Activated B cell treated with CpG ODN at 0.5 μM for 24 hours (primary cell): ENCODE measurements at regions not wholly inside any gene's neighbourhood (a gene's known extent, or its start where the extent isn't known, plus 50 kb on each side); places are given as distances from the start of the nearest gene placed in this dataset.

ENCODE experiments used
- ATAC-seq: fragments of 200-7000 bp; cut with Tn5 transposase; one replicate; pipeline ENCODE4 v1.10.0; 2021; ENCODE audit warnings: low read depth, mild to moderate bottlenecking, moderate library complexity
- CTCF ChIA-PET: fragments of 350-600 bp; sonication (Branson Sonifier 250); formaldehyde crosslinking; loops from one replicate; lab custom pipeline; 2021; ENCODE audit warnings: antibody characterized with exemption; lab: Charles Lee
- POLR2A ChIA-PET: fragments of 350-600 bp; sonication (Branson Sonifier 250); formaldehyde crosslinking; loops from one replicate; lab custom pipeline; 2021; ENCODE audit warnings: antibody characterized with exemption; lab: Charles Lee
- DNase-seq: peaks from one replicate; pipeline ENCODE4 v3.0.0; 2022
- H3K27ac Mint-ChIP-seq: one replicate; pipeline ENCODE4 v1.8.0; 2020; ENCODE audit warnings: mixed read lengths
- H3K27me3 Mint-ChIP-seq: one replicate; pipeline ENCODE4 v1.8.0; 2021; ENCODE audit warnings: mixed read lengths
- H3K36me3 Mint-ChIP-seq: one replicate; pipeline ENCODE4 v1.8.0; 2021; ENCODE audit warnings: low read depth, mixed read lengths
- H3K4me1 Mint-ChIP-seq: one replicate; pipeline ENCODE4 v1.8.0; 2021; ENCODE audit warnings: mixed read lengths
- H3K4me3 Mint-ChIP-seq: one replicate; pipeline ENCODE4 v1.8.0; 2020; ENCODE audit warnings: mild to moderate bottlenecking, mixed read lengths
- H3K9me3 Mint-ChIP-seq: one replicate; pipeline ENCODE4 v1.8.0; 2020; ENCODE audit warnings: mixed read lengths
- intact Hi-C: fragments of 100-400 bp; cut with micrococcal nuclease; formaldehyde crosslinking; loops from one replicate; pipeline ENCODE4 v1.15.1; 2024
- TF ChIP-seq, protein P1 (sequence below): fragments of 200-600 bp; IDR thresholded peaks from one replicate; pipeline ENCODE4 v1.8.0; 2022; ENCODE audit warnings: antibody characterized with exemption, mild to moderate bottlenecking

DNA sequence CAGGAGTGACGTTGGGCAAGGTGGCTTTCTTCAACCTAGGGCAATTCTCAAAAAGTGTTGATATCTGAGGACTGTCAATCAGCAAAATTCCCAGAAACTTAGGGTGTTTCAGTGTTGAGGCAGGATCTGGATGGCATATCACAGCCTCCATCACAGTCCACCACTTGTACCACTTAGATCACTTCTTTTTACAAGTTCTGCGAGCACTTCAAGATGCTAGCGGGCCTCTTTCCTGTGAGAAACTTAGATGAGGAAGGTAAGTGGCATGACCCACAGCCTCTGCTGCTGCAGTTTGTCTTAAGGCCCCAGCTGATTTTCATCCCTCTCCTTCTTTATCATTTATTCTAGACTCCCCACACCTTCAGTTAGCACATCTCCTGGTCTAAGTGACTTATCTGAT, 295.4 kb upstream of the ZNF521 start:
- H3K27me3 Mint-ChIP-seq: no peaks in the 10 kb centered on the region
- no peak overlapping the region for H3K27ac Mint-ChIP-seq
- POLR2A ChIA-PET: no interaction called here
- DNase-seq (no peak), ATAC-seq (no peak)
- TF ChIP-seq, protein P1, sequence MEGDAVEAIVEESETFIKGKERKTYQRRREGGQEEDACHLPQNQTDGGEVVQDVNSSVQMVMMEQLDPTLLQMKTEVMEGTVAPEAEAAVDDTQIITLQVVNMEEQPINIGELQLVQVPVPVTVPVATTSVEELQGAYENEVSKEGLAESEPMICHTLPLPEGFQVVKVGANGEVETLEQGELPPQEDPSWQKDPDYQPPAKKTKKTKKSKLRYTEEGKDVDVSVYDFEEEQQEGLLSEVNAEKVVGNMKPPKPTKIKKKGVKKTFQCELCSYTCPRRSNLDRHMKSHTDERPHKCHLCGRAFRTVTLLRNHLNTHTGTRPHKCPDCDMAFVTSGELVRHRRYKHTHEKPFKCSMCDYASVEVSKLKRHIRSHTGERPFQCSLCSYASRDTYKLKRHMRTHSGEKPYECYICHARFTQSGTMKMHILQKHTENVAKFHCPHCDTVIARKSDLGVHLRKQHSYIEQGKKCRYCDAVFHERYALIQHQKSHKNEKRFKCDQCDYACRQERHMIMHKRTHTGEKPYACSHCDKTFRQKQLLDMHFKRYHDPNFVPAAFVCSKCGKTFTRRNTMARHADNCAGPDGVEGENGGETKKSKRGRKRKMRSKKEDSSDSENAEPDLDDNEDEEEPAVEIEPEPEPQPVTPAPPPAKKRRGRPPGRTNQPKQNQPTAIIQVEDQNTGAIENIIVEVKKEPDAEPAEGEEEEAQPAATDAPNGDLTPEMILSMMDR: no peak
- H3K4me3 Mint-ChIP-seq: no peak overlapping the region
- intact Hi-C loops: no loop called here
- CTCF ChIA-PET: no interaction called here
- no peaks in the 10 kb centered on the region for H3K4me1 Mint-ChIP-seq
- no peaks in the 10 kb centered on the region for H3K36me3 Mint-ChIP-seq
- H3K9me3 Mint-ChIP-seq: no peaks in the 10 kb centered on the region

DNA sequence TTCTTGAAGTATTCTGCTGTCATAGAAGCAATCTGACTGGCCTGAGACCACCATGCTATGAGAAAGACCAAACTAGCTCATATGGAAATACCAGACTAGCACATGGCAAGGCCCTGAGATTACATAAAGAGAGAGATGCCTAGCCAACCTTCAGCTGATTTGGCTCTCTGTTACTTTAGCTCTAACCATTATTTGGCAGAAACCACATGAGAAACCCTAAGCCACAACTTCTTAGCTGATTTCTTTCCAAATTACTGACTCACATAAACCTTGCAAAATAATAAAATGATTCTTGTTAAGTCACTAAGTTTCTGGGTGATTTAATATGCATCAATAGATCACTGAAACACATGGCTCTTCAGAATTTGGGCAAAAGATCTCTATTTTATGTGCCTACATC, 295.0 kb upstream of the ZNF521 start:
- TF ChIP-seq, protein P1: no peak
- no peaks in the 10 kb centered on the region for H3K36me3 Mint-ChIP-seq
- H3K4me1 Mint-ChIP-seq: no peaks in the 10 kb centered on the region
- POLR2A ChIA-PET: no interaction called here
- CTCF ChIA-PET: no interaction called here
- no peaks in the 10 kb centered on the region for H3K27me3 Mint-ChIP-seq
- no peak for DNase-seq
- no peak overlapping the region for H3K4me3 Mint-ChIP-seq
- intact Hi-C loops: no loop called here
- H3K9me3 Mint-ChIP-seq: no peaks in the 10 kb centered on the region
- ATAC-seq: no peak
- no peak overlapping the region for H3K27ac Mint-ChIP-seq

DNA sequence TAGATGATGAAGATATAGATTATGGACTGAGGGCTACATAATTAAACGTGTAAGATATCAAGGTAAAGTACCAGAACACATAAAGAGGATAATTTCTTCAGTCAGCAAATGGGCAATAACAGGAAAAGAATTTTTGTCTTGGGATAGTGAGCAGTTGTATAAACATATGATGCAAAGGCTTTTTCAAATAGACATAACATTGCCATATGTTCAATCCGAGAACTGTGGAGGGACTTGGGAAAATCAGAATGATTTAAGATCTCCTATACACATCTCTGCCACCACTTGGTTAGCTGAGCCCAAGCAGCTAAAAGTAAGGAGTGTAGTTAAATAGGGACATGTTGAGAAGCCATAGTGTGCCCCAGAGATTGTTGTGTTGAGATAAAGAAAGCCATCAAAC, 287.6 kb upstream of the ZNF521 start:
- intact Hi-C loops: no loop called here
- Mint-ChIP-seq H3K9me3 (no peaks in the 10 kb centered on the region), H3K36me3 (no peaks in the 10 kb centered on the region), H3K4me3 (no peak overlapping the region), H3K27me3 (no peaks in the 10 kb centered on the region), H3K4me1 (no peaks in the 10 kb centered on the region), H3K27ac (no peak overlapping the region)
- TF ChIP-seq, protein P1: no peak
- ChIA-PET CTCF (no interaction called here), POLR2A (no interaction called here)
- ATAC-seq (no peak), DNase-seq (no peak)

DNA sequence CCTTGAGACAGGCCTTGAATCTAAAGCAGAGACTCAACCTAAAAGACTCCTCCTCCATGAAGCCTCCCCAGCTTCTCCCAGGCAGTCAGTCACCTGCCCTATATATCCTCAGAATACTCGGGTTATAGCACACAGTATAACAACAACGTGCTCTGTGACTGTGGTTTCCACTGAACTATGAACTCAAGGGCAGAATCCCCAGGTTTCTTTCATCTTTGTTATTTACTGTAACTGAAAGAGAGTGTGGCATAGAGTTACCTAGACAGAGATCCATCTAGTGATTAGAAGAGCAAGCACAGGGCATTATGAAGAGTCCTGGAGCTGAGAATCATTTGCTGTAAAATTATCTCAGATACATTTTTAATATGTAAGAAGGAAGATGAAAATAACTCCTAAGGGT, 281.6 kb upstream of the ZNF521 start:
- no peaks in the 10 kb centered on the region for H3K4me1 Mint-ChIP-seq
- H3K27me3 Mint-ChIP-seq: no peaks in the 10 kb centered on the region
- TF ChIP-seq, protein P1: no peak
- ATAC-seq (no peak), DNase-seq (no peak)
- no peak overlapping the region for H3K4me3 Mint-ChIP-seq
- no peak overlapping the region for H3K27ac Mint-ChIP-seq
- H3K9me3 Mint-ChIP-seq: peaks cover 2% of the 10 kb centered on the region
- ChIA-PET POLR2A (no interaction called here), CTCF (no interaction called here)
- intact Hi-C loops: no loop called here
- no peaks in the 10 kb centered on the region for H3K36me3 Mint-ChIP-seq

DNA sequence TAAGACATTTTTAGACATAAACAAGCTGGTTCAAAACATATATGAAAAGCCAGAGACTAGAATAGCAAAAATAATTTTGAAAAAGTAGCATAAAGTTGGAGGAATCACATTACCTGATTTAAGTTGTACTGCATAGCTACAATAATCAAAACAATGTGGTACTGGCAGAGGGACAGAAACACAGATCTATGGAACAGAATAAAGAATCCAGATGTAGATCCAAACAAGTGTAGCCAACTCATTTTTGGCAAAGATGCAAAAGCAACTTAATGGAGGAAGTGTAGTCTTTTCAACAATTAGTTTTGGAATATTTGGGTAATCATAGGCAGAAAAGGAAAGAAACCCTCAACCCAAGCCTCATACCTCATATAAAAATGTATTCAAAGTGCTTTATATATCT, 278.7 kb upstream of the ZNF521 start:
- no peak for ATAC-seq
- ChIA-PET POLR2A (no interaction called here), CTCF (no interaction called here)
- no peak for DNase-seq
- TF ChIP-seq, protein P1: no peak
- H3K9me3 Mint-ChIP-seq: peaks cover 15% of the 10 kb centered on the region
- H3K27me3 Mint-ChIP-seq: no peaks in the 10 kb centered on the region
- no peak overlapping the region for H3K27ac Mint-ChIP-seq
- no peaks in the 10 kb centered on the region for H3K4me1 Mint-ChIP-seq
- intact Hi-C loops: no loop called here
- no peaks in the 10 kb centered on the region for H3K36me3 Mint-ChIP-seq
- no peak overlapping the region for H3K4me3 Mint-ChIP-seq
